GM03348 (cell line): ENCODE measurements at regions not wholly inside any gene's neighbourhood (a gene's known extent, or its start where the extent isn't known, plus 50 kb on each side); places are given as distances from the start of the nearest gene placed in this dataset.
A peak's percentile ranks its signal among the peaks of the same experiment; 100 is the strongest.
"Not testable (repeated sequence)": the region's sequence is repeated elsewhere in the genome, so short reads cannot be mapped to it uniquely, and the experiment has no call there.

Experiments
- DNase-seq: peaks from one replicate; pipeline ENCODE4 v3.0.0; 2012; ENCODE audit warnings: low spot score

- no peak for DNase-seq
These were observed 50.4 kb upstream of the CACUL1 start for GRCh38 chr10:118805146-118805545.

GRCh38 chr10:118807512-118808305 lies 52.9 kb upstream of the CACUL1 start:
- no peak for DNase-seq

- DNase-seq, result no peak
These were observed 54.0 kb upstream of the CACUL1 start for GRCh38 chr10:118808601-118809356.

GRCh38 chr10:118809357-118810220 lies 54.8 kb upstream of the CACUL1 start:
- no peak for DNase-seq

- DNase-seq, result no peak
These were observed 56.2 kb upstream of the CACUL1 start for GRCh38 chr10:118810796-118811505.

GRCh38 chr10:118811675-118812392 lies 57.1 kb upstream of the CACUL1 start:
- no peak for DNase-seq

GRCh38 chr10:118812393-118812740 lies 57.6 kb upstream of the CACUL1 start:
- no peak for DNase-seq

GRCh38 chr10:118813001-118813400 lies 58.2 kb upstream of the CACUL1 start:
- DNase-seq, result not testable (repeated sequence)

- no peak for DNase-seq
These were observed 61.9 kb upstream of the CACUL1 start for GRCh38 chr10:118816471-118817168.

GRCh38 chr10:118817328-118818068 lies 62.7 kb upstream of the CACUL1 start:
- DNase-seq, result no peak

- no peak for DNase-seq
These were observed 64.0 kb upstream of the CACUL1 start for GRCh38 chr10:118818621-118819221.

- DNase-seq, result no peak
These were observed 65.8 kb upstream of the CACUL1 start for GRCh38 chr10:118820326-118821116.

- DNase-seq, result no peak
These were observed 68.6 kb upstream of the CACUL1 start for GRCh38 chr10:118823256-118823907.

GRCh38 chr10:118827053-118827452 lies 72.3 kb upstream of the CACUL1 start:
- DNase-seq, result no peak

GRCh38 chr10:118827466-118828155 lies 72.8 kb upstream of the CACUL1 start:
- DNase-seq, result no peak

- DNase-seq, result peak; percentile 64
These were observed 77.5 kb upstream of the CACUL1 start for GRCh38 chr10:118832241-118832651.

GRCh38 chr10:118834370-118834769 lies 79.6 kb upstream of the CACUL1 start:
- not testable (repeated sequence) for DNase-seq
